GM12878 (cell line): ENCODE measurements at regions not wholly inside any gene's neighbourhood (a gene's known extent, or its start where the extent isn't known, plus 50 kb on each side); places are given as distances from the start of the nearest gene placed in this dataset.

ENCODE experiments used
- ATAC-seq: fragments of 200-7000 bp; cut with Tn5 transposase; 3 replicates; pipeline ENCODE4 v1.9.1; 2020; ENCODE audit warnings: mild to moderate bottlenecking, moderate library complexity
- BruUV-seq: library from RNA; stranded (reverse); fragments of 400-500 nt; replicated peaks from 2 replicates; lab custom pipeline; 2021; lab: Mats Ljungman, UMichigan
- CTCF ChIA-PET: fragments of 300-600 bp; sonication (Branson Sonifier 250); formaldehyde crosslinking; extraction: SDS; loops from one replicate; lab custom pipeline; 2021; ENCODE audit warnings: inconsistent platforms; lab: Yijun Ruan, JAX
- POLR2A ChIA-PET: fragments of 350-600 bp; formaldehyde crosslinking; extraction: SDS; loops from one replicate; lab custom pipeline; 2021; ENCODE audit warnings: inconsistent platforms; lab: Charles Lee
- RAD21 ChIA-PET: fragments of 300-600 bp; sonication (Branson Sonifier 250); formaldehyde crosslinking; loops from one replicate; lab custom pipeline; 2023; ENCODE audit warnings: antibody characterized with exemption; ENCODE audit not compliant: unreplicated experiment; lab: Charles Lee
- SMC1A ChIA-PET: fragments of 300-600 bp; sonication (Branson Sonifier 250); formaldehyde crosslinking; loops from one replicate; lab custom pipeline; 2023; ENCODE audit not compliant: unreplicated experiment, uncharacterized antibody; lab: Charles Lee
- DNase-seq: peaks from one replicate; pipeline ENCODE4 v3.0.0-alpha.2; 2011; ENCODE audit warnings: low read depth, low spot score
- FAIRE-seq: peaks from 3 replicates; lab custom pipeline; 2011; peaks lifted over from hg19 to GRCh38; lab: Jason Lieb, UNC
- H2AFZ ChIP-seq: 2 replicates; pipeline ENCODE4 v1.6.0; 2011; ENCODE audit warnings: low read depth, low read length, control low read depth; ENCODE audit not compliant: control insufficient read depth
- H3K27ac ChIP-seq: 2 replicates; pipeline ENCODE4 v1.5.1; 2011; ENCODE audit warnings: control low read depth; ENCODE audit not compliant: control insufficient read depth, insufficient read depth
- H3K27me3 ChIP-seq, 2 experiments: replicated peaks in 1 of 2; 2 replicates each; pipeline versions ENCODE4 v1.6.0 to v1.6.1; 2011; ENCODE audit warnings: low read length in 1 of 2; ENCODE audit not compliant: control insufficient read depth in 2 of 2, insufficient read depth in 2 of 2
- H3K36me3 ChIP-seq, 2 experiments: 2 replicates each; pipeline ENCODE4 v1.5.1; 2011; ENCODE audit warnings: low read length in 1 of 2; ENCODE audit not compliant: control insufficient read depth in 2 of 2, insufficient read depth in 2 of 2
- H3K4me1 ChIP-seq: 2 replicates; pipeline ENCODE4 v1.6.1; 2011; ENCODE audit warnings: mild to moderate bottlenecking, low read length, moderate library complexity, mixed read lengths; ENCODE audit not compliant: control insufficient read depth, insufficient read depth
- H3K4me2 ChIP-seq: 2 replicates; pipeline ENCODE4 v1.6.0; 2011; ENCODE audit warnings: control low read depth; ENCODE audit not compliant: control insufficient read depth, insufficient read depth
- H3K4me3 ChIP-seq: fragments of 200-600 bp; sonication (generic); 2 replicates; pipeline ENCODE4 v1.5.1; 2016
- H3K79me2 ChIP-seq: 2 replicates; pipeline ENCODE4 v1.6.0; 2011; ENCODE audit warnings: low read length; ENCODE audit not compliant: control insufficient read depth, insufficient read depth
- H3K9ac ChIP-seq: 2 replicates; pipeline ENCODE4 v1.8.0; 2011; ENCODE audit warnings: low read length, control low read depth, mixed read lengths; ENCODE audit not compliant: control insufficient read depth, insufficient read depth
- H3K9me3 ChIP-seq: replicated peaks from 3 replicates; pipeline ENCODE4 v1.5.1; 2011; ENCODE audit warnings: mild to moderate bottlenecking, low read length; ENCODE audit not compliant: control insufficient read depth, insufficient read depth
- H4K20me1 ChIP-seq: 2 replicates; pipeline ENCODE4 v1.6.0; 2011; ENCODE audit not compliant: control insufficient read depth, insufficient read depth
- CREM ChIP-seq: IDR thresholded peaks from 2 replicates; pipeline ENCODE4 v1.6.1; 2014; ENCODE audit warnings: antibody characterized with exemption, low read depth
- E2F4 ChIP-seq: IDR thresholded peaks from 2 replicates; pipeline ENCODE4 v1.6.1; 2012; ENCODE audit warnings: low read depth, low read length, improper control_type of control experiment
- E2F8 ChIP-seq: fragments of 450-650 bp; IDR thresholded peaks from 2 replicates; pipeline ENCODE4 v1.6.1; 2018; ENCODE audit warnings: mild to moderate bottlenecking, low read depth, moderate library complexity; ENCODE audit not compliant: partially characterized antibody
- EP300 ChIP-seq, 2 experiments: fragments of 150-350 bp in 1 of 2; IDR thresholded peaks; 2 replicates each; pipeline ENCODE4 v1.6.1; 2011 to 2012; ENCODE audit warnings: low read depth in 2 of 2, low read length in 2 of 2, borderline replicate concordance in 1 of 2, improper control_type of control experiment in 1 of 2, inconsistent platforms in 1 of 2; ENCODE audit not compliant: control insufficient read depth in 1 of 2
- MEF2A ChIP-seq: IDR thresholded peaks from 2 replicates; pipeline ENCODE4 v1.6.1; 2011; ENCODE audit warnings: low read depth, mild to moderate bottlenecking, low read length, moderate library complexity; ENCODE audit not compliant: insufficient read depth
- NBN ChIP-seq: fragments of 450-650 bp; IDR thresholded peaks from 2 replicates; pipeline ENCODE4 v1.6.1; 2016
- NRF1 ChIP-seq: conservative IDR thresholded peaks from 2 replicates; pipeline ENCODE4 v1.6.1; 2011; ENCODE audit warnings: mild to moderate bottlenecking, low read depth, low read length, improper control_type of control experiment
- PML ChIP-seq: IDR thresholded peaks from 2 replicates; pipeline ENCODE4 v1.6.1; 2012; ENCODE audit warnings: low read length, inconsistent platforms
- SMC3 ChIP-seq: IDR thresholded peaks from 2 replicates; pipeline ENCODE4 v1.6.1; 2011; ENCODE audit warnings: low read length, improper control_type of control experiment, borderline replicate concordance
- WGBS: methylation state at CpG from one replicate; pipeline ENCODE4 v1.1.6; 2016; ENCODE audit warnings: low lambda C conversion rate; ENCODE audit not compliant: insufficient replicate concordance, insufficient coverage; ENCODE audit errors: missing lambda C conversion rate; 5-methylcytosine and 5-hydroxymethylcytosine counted together
- in situ Hi-C: fragments of 300-500 bp; cut with MboI; formaldehyde crosslinking; loops from 9 replicates; pipeline ENCODE4 v1.14.3; 2018; ENCODE audit warnings: mixed read lengths
- intact Hi-C: fragments of 100-400 bp; cut with micrococcal nuclease; formaldehyde crosslinking; loops from one replicate; pipeline ENCODE4 v1.14.2; 2022; ENCODE audit not compliant: unreplicated experiment

GRCh38 chrX:20681683-20682082, 415.0 kb upstream of the RPS6KA3 start:
- Histone ChIP-seq H3K36me3 (no peaks in the 10 kb centered on the region), H3K27ac (no peak overlapping the region), H2AFZ (no peak overlapping the region), H3K9me3 (no peaks in the 10 kb centered on the region), H3K4me2 (no peak overlapping the region), H3K4me3 (no peak overlapping the region), H3K79me2 (no peaks in the 10 kb centered on the region), H3K27me3 (no peaks in the 10 kb centered on the region), H3K9ac (no peak overlapping the region), H4K20me1 (no peaks in the 10 kb centered on the region), H3K4me1 (no peaks in the 10 kb centered on the region)
- FAIRE-seq = no peak
- SMC1A ChIA-PET = no interaction called here
- RAD21 ChIA-PET = no interaction called here
- ATAC-seq = no peak
- in situ Hi-C loops = no loop called here
- intact Hi-C loops = no loop called here
- WGBS = 0% methylated on average over 1 of the region's 1 CpG
- DNase-seq = no peak
- CTCF ChIA-PET = no interaction called here
- TF ChIP-seq EP300 (IDR thresholded peaks at IDR 0.05; ENCODE audit: borderline replicate concordance in 1 of 2, control insufficient read depth in 1 of 2, low read depth in 2 of 2, low read length in 2 of 2) = no peak
- TF ChIP-seq CREM = no peak
- TF ChIP-seq E2F8 = no peak
- TF ChIP-seq PML = no peak
- BruUV-seq = no TSS peak
- POLR2A ChIA-PET = no interaction called here

GRCh38 chrX:20680998-20681397, 414.3 kb upstream of the RPS6KA3 start:
- no TSS peak for BruUV-seq
- Histone ChIP-seq H3K9ac (no peak overlapping the region), H2AFZ (no peak overlapping the region), H3K9me3 (no peaks in the 10 kb centered on the region), H3K4me3 (no peak overlapping the region), H3K27me3 (no peaks in the 10 kb centered on the region), H4K20me1 (no peaks in the 10 kb centered on the region), H3K27ac (no peak overlapping the region), H3K4me2 (no peak overlapping the region), H3K36me3 (no peaks in the 10 kb centered on the region), H3K79me2 (no peaks in the 10 kb centered on the region), H3K4me1 (no peaks in the 10 kb centered on the region)
- TF ChIP-seq NBN = no peak
- TF ChIP-seq EP300 (IDR thresholded peaks at IDR 0.05; ENCODE audit: borderline replicate concordance in 1 of 2, control insufficient read depth in 1 of 2, low read depth in 2 of 2, low read length in 2 of 2) = no peak
- TF ChIP-seq MEF2A = no peak
- no peak for TF ChIP-seq NRF1
- no peak for TF ChIP-seq SMC3
- no peak for TF ChIP-seq E2F4
- ChIA-PET SMC1A (no interaction called here), POLR2A (no interaction called here), CTCF (no interaction called here), RAD21 (no interaction called here)
- FAIRE-seq (no peak), DNase-seq (no peak), ATAC-seq (no peak)
- in situ Hi-C loops (no loop called here), intact Hi-C loops (no loop called here)
